Omental fat pad (tissue), 3 donors: ENCODE measurements at regions not wholly inside any gene's neighbourhood (a gene's known extent, or its start where the extent isn't known, plus 50 kb on each side); places are given as distances from the start of the nearest gene placed in this dataset.

ENCODE experiments used
- ATAC-seq: fragments of 150-250 bp; one replicate; pipeline ENCODE4 v1.9.1; 2016; ENCODE audit warnings: mild to moderate bottlenecking, moderate library complexity; ENCODE audit not compliant: low FRiP score
- DNase-seq: peaks from one replicate; pipeline ENCODE4 v3.0.0-alpha.2; 2019; ENCODE audit warnings: low spot score
- TF ChIP-seq, protein P1 (sequence below), 3 donors: fragments of 450-650 bp; IDR thresholded peaks; one replicate each; pipeline ENCODE4 v1.5.1; 2016 to 2017; ENCODE audit warnings: antibody characterized with exemption in 3 of 3, mild to moderate bottlenecking in 3 of 3, moderate library complexity in 2 of 3

DNA sequence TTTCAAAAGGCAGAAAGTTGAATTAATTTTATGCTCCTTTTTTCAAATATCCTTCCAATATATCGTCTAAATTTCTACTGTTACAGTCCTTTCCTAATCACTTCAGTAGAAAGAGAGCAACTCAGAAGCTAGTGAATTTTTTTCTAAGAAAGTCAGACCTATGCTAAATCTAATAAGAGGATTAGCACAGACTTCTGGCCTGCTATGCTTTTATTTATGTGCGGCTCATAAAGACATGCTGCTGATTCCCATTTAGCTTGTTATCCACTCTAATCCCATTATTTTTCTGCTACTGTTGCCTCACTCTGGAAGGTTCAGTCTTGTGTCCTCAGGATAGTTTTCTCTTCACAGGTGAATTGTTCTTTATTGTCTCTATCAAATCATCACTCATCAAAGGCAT is 473.5 kb upstream of the FAM241A start:
- ATAC-seq (no peak), DNase-seq (no peak)
- TF ChIP-seq, protein P1, sequence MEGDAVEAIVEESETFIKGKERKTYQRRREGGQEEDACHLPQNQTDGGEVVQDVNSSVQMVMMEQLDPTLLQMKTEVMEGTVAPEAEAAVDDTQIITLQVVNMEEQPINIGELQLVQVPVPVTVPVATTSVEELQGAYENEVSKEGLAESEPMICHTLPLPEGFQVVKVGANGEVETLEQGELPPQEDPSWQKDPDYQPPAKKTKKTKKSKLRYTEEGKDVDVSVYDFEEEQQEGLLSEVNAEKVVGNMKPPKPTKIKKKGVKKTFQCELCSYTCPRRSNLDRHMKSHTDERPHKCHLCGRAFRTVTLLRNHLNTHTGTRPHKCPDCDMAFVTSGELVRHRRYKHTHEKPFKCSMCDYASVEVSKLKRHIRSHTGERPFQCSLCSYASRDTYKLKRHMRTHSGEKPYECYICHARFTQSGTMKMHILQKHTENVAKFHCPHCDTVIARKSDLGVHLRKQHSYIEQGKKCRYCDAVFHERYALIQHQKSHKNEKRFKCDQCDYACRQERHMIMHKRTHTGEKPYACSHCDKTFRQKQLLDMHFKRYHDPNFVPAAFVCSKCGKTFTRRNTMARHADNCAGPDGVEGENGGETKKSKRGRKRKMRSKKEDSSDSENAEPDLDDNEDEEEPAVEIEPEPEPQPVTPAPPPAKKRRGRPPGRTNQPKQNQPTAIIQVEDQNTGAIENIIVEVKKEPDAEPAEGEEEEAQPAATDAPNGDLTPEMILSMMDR (IDR thresholded peaks at IDR 0.05): no peak

DNA sequence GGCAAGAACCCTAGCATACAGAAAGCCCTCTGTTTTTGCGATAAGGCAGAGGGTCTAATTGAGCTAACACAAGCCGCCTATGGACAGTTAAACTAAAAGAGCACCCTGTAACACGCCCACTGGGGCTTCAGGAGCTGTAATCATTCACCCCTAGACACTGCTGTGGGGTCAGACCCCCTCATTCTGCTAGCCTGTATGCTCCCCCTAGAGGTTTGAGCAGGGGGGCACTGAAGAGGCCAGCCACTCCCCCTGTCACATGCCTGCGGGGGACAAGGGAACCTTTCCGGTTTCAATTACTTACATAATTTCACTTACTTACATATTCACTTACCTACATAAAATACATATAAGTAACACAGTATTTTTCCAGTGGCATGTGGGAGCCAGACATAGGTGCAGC is 469.5 kb upstream of the FAM241A start:
- TF ChIP-seq, protein P1 (IDR thresholded peaks at IDR 0.05): no peak
- ATAC-seq (no peak), DNase-seq (no peak)

GRCh38 chr4:111676533-111676932 is 468.7 kb upstream of the FAM241A start:
- TF ChIP-seq, protein P1 (IDR thresholded peaks at IDR 0.05): no peak
- no peak for DNase-seq
- ATAC-seq: no peak

DNA sequence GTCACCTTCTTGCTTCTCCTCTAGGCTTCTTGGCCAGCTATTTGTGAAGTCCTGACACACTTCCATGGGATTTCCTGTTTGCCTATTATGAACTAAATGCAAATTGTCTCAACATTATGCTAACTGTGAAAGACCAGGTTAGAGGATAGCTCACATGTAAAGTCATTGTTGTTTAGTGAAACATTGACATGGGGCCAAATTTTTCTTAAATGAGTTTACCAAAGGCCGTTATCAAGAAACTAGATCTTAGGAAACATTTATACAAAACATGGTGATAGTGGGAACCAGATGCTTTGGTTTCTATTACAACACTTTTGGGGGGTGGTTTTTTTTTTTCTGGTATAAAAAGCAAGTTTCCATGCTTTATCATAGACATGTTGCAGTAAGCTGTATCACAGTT is 466.8 kb upstream of the FAM241A start:
- DNase-seq (no peak), ATAC-seq (no peak)
- TF ChIP-seq, protein P1 (IDR thresholded peaks at IDR 0.05): no peak

DNA sequence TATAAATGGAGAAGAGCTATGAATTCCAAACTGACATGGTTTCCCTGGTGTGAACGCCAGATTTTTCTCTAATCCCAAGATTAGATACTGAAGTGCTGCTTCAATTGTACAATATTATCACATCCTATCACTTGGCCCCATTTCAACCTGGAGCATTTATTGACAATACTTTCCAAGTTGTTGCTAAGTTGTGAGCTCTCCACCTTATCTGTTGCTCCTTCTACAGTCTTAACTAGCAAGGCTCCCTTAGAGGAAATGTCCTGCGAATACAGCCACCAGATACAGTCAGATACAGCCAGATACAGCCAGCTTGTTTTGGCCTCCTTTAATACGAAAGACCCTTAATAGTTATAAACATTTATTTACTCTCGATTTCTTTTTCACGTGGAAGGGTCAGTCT is 466.3 kb upstream of the FAM241A start:
- no peak for ATAC-seq

GRCh38 chr4:111681270-111681669 is 464.0 kb upstream of the FAM241A start:
- ATAC-seq (no peak), DNase-seq (no peak)

More for the DNA sequence above, 466.3 kb upstream of the FAM241A start:
- TF ChIP-seq, protein P1 (IDR thresholded peaks at IDR 0.05): no peak
- no peak for DNase-seq

GRCh38 chr4:111681751-111682150 is 463.5 kb upstream of the FAM241A start:
- ATAC-seq (no peak), DNase-seq (no peak)
- TF ChIP-seq, protein P1 (IDR thresholded peaks at IDR 0.05): no peak

More at GRCh38 chr4:111681270-111681669, 464.0 kb upstream of the FAM241A start:
- TF ChIP-seq, protein P1 (IDR thresholded peaks at IDR 0.05): no peak
